ENCODE measurements at regions not wholly inside any gene's neighbourhood (a gene's known extent, or its start where the extent isn't known, plus 50 kb on each side); places are given as distances from the start of the nearest gene placed in this dataset.

GRCh38 chr14:48792376-48793024 lies 793.7 kb downstream of the RPS29 start:
- no peak for TF ChIP-seq CTBP1 (IDR thresholded peaks at IDR 0.05; ENCODE audit: borderline replicate concordance)
- no peak for TF ChIP-seq ARNT (IDR thresholded peaks at IDR 0.05)
- TF ChIP-seq SP1 (IDR thresholded peaks at IDR 0.05) = no peak
- TF ChIP-seq SUZ12 (IDR thresholded peaks at IDR 0.05) = no peak
- TF ChIP-seq BHLHE40 (IDR thresholded peaks at IDR 0.05; ENCODE audit: borderline replicate concordance) = no peak
- no peak for TF ChIP-seq L3MBTL2 (conservative IDR thresholded peaks at IDR 0.05)
- no peak for TF ChIP-seq TARDBP (IDR thresholded peaks at IDR 0.05)
- TF ChIP-seq NFRKB (IDR thresholded peaks at IDR 0.05) = no peak
- TF ChIP-seq FOXM1 (IDR thresholded peaks at IDR 0.05; ENCODE audit: borderline replicate concordance) = no peak
- TF ChIP-seq FOXA1 (IDR thresholded peaks at IDR 0.05) = no peak
- TF ChIP-seq LEF1 (IDR thresholded peaks at IDR 0.05; ENCODE audit: borderline replicate concordance) = no peak
- TF ChIP-seq ELF4 (IDR thresholded peaks at IDR 0.05) = no peak

All from HEK293T (cell line).